Endodermal cell (in vitro differentiated cells): ENCODE measurements at regions not wholly inside any gene's neighbourhood (a gene's known extent, or its start where the extent isn't known, plus 50 kb on each side); places are given as distances from the start of the nearest gene placed in this dataset.

Experiments
- DNase-seq: peaks from one replicate; pipeline ENCODE4 v3.0.0-alpha.2; 2017
- H3K27ac ChIP-seq: 2 replicates; pipeline ENCODE4 v1.5.1; 2013; ENCODE audit warnings: mild to moderate bottlenecking, low read depth, low read length, moderate library complexity
- H3K27me3 ChIP-seq: 2 replicates; pipeline ENCODE4 v1.6.1; 2013; ENCODE audit warnings: mild to moderate bottlenecking, low read length, moderate library complexity; ENCODE audit not compliant: insufficient read depth, control insufficient read depth, poor library complexity, severe bottlenecking
- H3K36me3 ChIP-seq: 2 replicates; pipeline ENCODE4 v1.7.0; 2013; ENCODE audit warnings: mild to moderate bottlenecking, low read length, moderate library complexity; ENCODE audit not compliant: control insufficient read depth, insufficient read depth
- H3K4me1 ChIP-seq: one replicate; pipeline ENCODE4 v1.7.0; 2013; ENCODE audit warnings: low read length; ENCODE audit not compliant: control insufficient read depth, insufficient read depth
- H3K4me3 ChIP-seq: 2 replicates; pipeline ENCODE4 v1.5.1; 2013; ENCODE audit warnings: mild to moderate bottlenecking, low read length, moderate library complexity
- H3K9ac ChIP-seq: 2 replicates; pipeline ENCODE4 v1.6.1; 2013; ENCODE audit warnings: mild to moderate bottlenecking, low read length, moderate library complexity; ENCODE audit not compliant: poor library complexity, severe bottlenecking; ENCODE audit errors: extremely low read depth
- H3K9me3 ChIP-seq: 2 replicates; pipeline ENCODE4 v1.6.1; 2013; ENCODE audit warnings: mild to moderate bottlenecking, low read length, moderate library complexity; ENCODE audit not compliant: control insufficient read depth
- H3K27ac Mint-ChIP-seq: 2 replicates; pipeline ENCODE4 v1.8.0; 2020; ENCODE audit warnings: mixed read lengths
- H3K27me3 Mint-ChIP-seq: 2 replicates; pipeline ENCODE4 v1.8.0; 2021; ENCODE audit warnings: mild to moderate bottlenecking, mixed read lengths; ENCODE audit not compliant: insufficient read depth
- H3K36me3 Mint-ChIP-seq: 2 replicates; pipeline ENCODE4 v1.8.0; 2020; ENCODE audit warnings: low read depth, mixed read lengths
- H3K4me1 Mint-ChIP-seq: 2 replicates; pipeline ENCODE4 v1.8.0; 2020; ENCODE audit warnings: mixed read lengths
- H3K4me3 Mint-ChIP-seq: 2 replicates; pipeline ENCODE4 v1.8.0; 2020; ENCODE audit warnings: mild to moderate bottlenecking, moderate library complexity, mixed read lengths
- H3K9me3 Mint-ChIP-seq: 2 replicates; pipeline ENCODE4 v1.8.0; 2020; ENCODE audit warnings: mild to moderate bottlenecking, mixed read lengths
- CTCF ChIP-seq: fragments of 200-600 bp; sonication (generic); conservative IDR thresholded peaks from 2 replicates; pipeline ENCODE4 v1.5.0; 2021; ENCODE audit warnings: antibody characterized with exemption, mild to moderate bottlenecking
- WGBS, 2 experiments: methylation state at CpG; one replicate each; pipeline versions ENCODE4 v1.1.5 to v1.1.7; 2013; ENCODE audit warnings: missing lambda C conversion rate in 2 of 2, mixed read lengths in 1 of 2; ENCODE audit not compliant: insufficient coverage in 1 of 2, insufficient read length in 1 of 2; 5-methylcytosine and 5-hydroxymethylcytosine counted together

GRCh38 chr21:23496729-23497128, 2110.6 kb downstream of the MRPL39 start:
- no peak overlapping the region for H3K4me3 ChIP-seq
- peaks cover 39% of the 10 kb centered on the region for H3K9me3 Mint-ChIP-seq

GRCh38 chr21:23488245-23488644, 2119.0 kb downstream of the MRPL39 start:
- H3K9me3 Mint-ChIP-seq, result peaks cover 28% of the 10 kb centered on the region
- no peak overlapping the region for H3K4me3 ChIP-seq
- H3K27ac ChIP-seq, result no peak overlapping the region
- H3K27me3 Mint-ChIP-seq, result no peaks in the 10 kb centered on the region
- no peak overlapping the region for H3K9ac ChIP-seq
- WGBS, 2 experiments, result 78 to 86% methylated on average over 1 to 2 of the region's 2 CpGs
- H3K36me3 ChIP-seq, result no peaks in the 10 kb centered on the region
- H3K36me3 Mint-ChIP-seq, result peaks cover 1% of the 10 kb centered on the region
- peaks cover 15% of the 10 kb centered on the region for H3K4me1 Mint-ChIP-seq
- H3K4me3 Mint-ChIP-seq, result no peak overlapping the region
- no peak for TF ChIP-seq CTCF
- peaks cover 3% of the 10 kb centered on the region for H3K4me1 ChIP-seq
- H3K27ac Mint-ChIP-seq, result no peak overlapping the region
- H3K27me3 ChIP-seq, result no peaks in the 10 kb centered on the region
- H3K9me3 ChIP-seq, result peaks cover 7% of the 10 kb centered on the region
- DNase-seq, result no peak

More at GRCh38 chr21:23496729-23497128, 2110.6 kb downstream of the MRPL39 start:
- H3K27ac Mint-ChIP-seq, result no peak overlapping the region
- Histone ChIP-seq H3K9me3 (peaks cover 9% of the 10 kb centered on the region), H3K36me3 (no peaks in the 10 kb centered on the region), H3K27me3 (no peaks in the 10 kb centered on the region), H3K27ac (no peak overlapping the region), H3K4me1 (no peaks in the 10 kb centered on the region), H3K9ac (no peak overlapping the region)
- no peak overlapping the region for H3K4me3 Mint-ChIP-seq
- H3K27me3 Mint-ChIP-seq, result no peaks in the 10 kb centered on the region
- no CpG with 5 or more reads among the region's 1 CpG for WGBS, 2 experiments
- H3K36me3 Mint-ChIP-seq, result no peaks in the 10 kb centered on the region
- no peak for TF ChIP-seq CTCF
- no peak for DNase-seq
- no peaks in the 10 kb centered on the region for H3K4me1 Mint-ChIP-seq

GRCh38 chr21:23480591-23481270, 2126.6 kb downstream of the MRPL39 start:
- no peaks in the 10 kb centered on the region for H3K27me3 Mint-ChIP-seq
- peaks cover 19% of the 10 kb centered on the region for H3K9me3 Mint-ChIP-seq
- no peaks in the 10 kb centered on the region for H3K36me3 Mint-ChIP-seq
- DNase-seq, result no peak
- H3K9me3 ChIP-seq, result peaks cover 12% of the 10 kb centered on the region
- H3K27me3 ChIP-seq, result no peaks in the 10 kb centered on the region
- H3K4me1 Mint-ChIP-seq, result peaks cover 4% of the 10 kb centered on the region
- no peak overlapping the region for H3K27ac Mint-ChIP-seq
- H3K9ac ChIP-seq, result no peak overlapping the region
- no peak overlapping the region for H3K4me3 Mint-ChIP-seq
- WGBS, 2 experiments, result 100% methylated on average over 1 of the region's 1 CpG; no CpG with 5 or more reads in 1 of the 2 experiments
- no peaks in the 10 kb centered on the region for H3K36me3 ChIP-seq
- no peak overlapping the region for H3K4me3 ChIP-seq
- no peak overlapping the region for H3K27ac ChIP-seq
- no peak for TF ChIP-seq CTCF
- no peaks in the 10 kb centered on the region for H3K4me1 ChIP-seq
